WERI-Rb-1 (cell line): ENCODE measurements at regions not wholly inside any gene's neighbourhood (a gene's known extent, or its start where the extent isn't known, plus 50 kb on each side); places are given as distances from the start of the nearest gene placed in this dataset.

Experiments
- DNase-seq: peaks from one replicate; pipeline ENCODE4 v3.0.0-alpha.2; 2020
- H3K27ac ChIP-seq: fragments of 250-450 bp; sonication (Bioruptor Pico); 2 replicates; pipeline ENCODE4 v1.5.1; 2020; ENCODE audit warnings: mild to moderate bottlenecking, moderate library complexity
- H3K27me3 ChIP-seq: fragments of 250-450 bp; sonication (Bioruptor Pico); 2 replicates; pipeline ENCODE4 v1.5.1; 2021; ENCODE audit warnings: mild to moderate bottlenecking, low read depth, moderate library complexity; ENCODE audit not compliant: insufficient read depth, severe bottlenecking
- H3K36me3 ChIP-seq: fragments of 250-450 bp; sonication (Bioruptor Pico); 2 replicates; pipeline ENCODE4 v1.5.1; 2020; ENCODE audit warnings: mild to moderate bottlenecking, moderate library complexity
- H3K4me3 ChIP-seq: 2 replicates; pipeline ENCODE4 v1.5.1; 2011; ENCODE audit warnings: low read depth, mild to moderate bottlenecking, control low read depth, low read length
- H3K9me3 ChIP-seq: fragments of 250-450 bp; sonication (Bioruptor Pico); 2 replicates; pipeline ENCODE4 v1.5.1; 2021; ENCODE audit warnings: mild to moderate bottlenecking, moderate library complexity; ENCODE audit not compliant: severe bottlenecking
- CTCF ChIP-seq: IDR thresholded peaks from 2 replicates; pipeline ENCODE4 v1.5.1; 2011; ENCODE audit warnings: low read depth, mild to moderate bottlenecking, control low read depth, inconsistent platforms, low read length

- no peak overlapping the region for H3K4me3 ChIP-seq
- no peaks in the 10 kb centered on the region for H3K27me3 ChIP-seq
- DNase-seq: no peak
- TF ChIP-seq CTCF: no peak
- H3K36me3 ChIP-seq: no peaks in the 10 kb centered on the region
- H3K9me3 ChIP-seq: no peaks in the 10 kb centered on the region
- H3K27ac ChIP-seq: no peak overlapping the region
These were observed 113.9 kb downstream of the NDUFA12 start for GRCh38 chr12:94889445-94890210.

- DNase-seq: no peak
- no peak for TF ChIP-seq CTCF
- H3K27ac ChIP-seq: no peak overlapping the region
- H3K9me3 ChIP-seq: no peaks in the 10 kb centered on the region
- no peak overlapping the region for H3K4me3 ChIP-seq
- H3K36me3 ChIP-seq: no peaks in the 10 kb centered on the region
- H3K27me3 ChIP-seq: no peaks in the 10 kb centered on the region
These were observed 124.0 kb downstream of the NDUFA12 start for GRCh38 chr12:94879542-94879941.

GRCh38 chr12:94875525-94875924, 128.0 kb downstream of the NDUFA12 start:
- H3K36me3 ChIP-seq: no peaks in the 10 kb centered on the region
- no peak overlapping the region for H3K4me3 ChIP-seq
- no peak overlapping the region for H3K27ac ChIP-seq
- peak; percentile 71 for TF ChIP-seq CTCF
- no peaks in the 10 kb centered on the region for H3K9me3 ChIP-seq
- peaks cover 15% of the 10 kb centered on the region for H3K27me3 ChIP-seq
- DNase-seq: peak; percentile 38

GRCh38 chr12:94874518-94875302, 128.8 kb downstream of the NDUFA12 start:
- H3K4me3 ChIP-seq: no peak overlapping the region
- H3K36me3 ChIP-seq: no peaks in the 10 kb centered on the region
- TF ChIP-seq CTCF: no peak
- no peak overlapping the region for H3K27ac ChIP-seq
- H3K9me3 ChIP-seq: no peaks in the 10 kb centered on the region
- no peak for DNase-seq
- peaks cover 15% of the 10 kb centered on the region for H3K27me3 ChIP-seq

- peaks cover 15% of the 10 kb centered on the region for H3K27me3 ChIP-seq
- no peak overlapping the region for H3K27ac ChIP-seq
- peak overlapping the region; percentile 38 for H3K4me3 ChIP-seq
- no peak for TF ChIP-seq CTCF
- no peaks in the 10 kb centered on the region for H3K9me3 ChIP-seq
- H3K36me3 ChIP-seq: no peaks in the 10 kb centered on the region
- DNase-seq: no peak
These were observed 129.6 kb downstream of the NDUFA12 start for GRCh38 chr12:94873734-94874517.
